GM21737 (cell line): ENCODE measurements at regions not wholly inside any gene's neighbourhood (a gene's known extent, or its start where the extent isn't known, plus 50 kb on each side); places are given as distances from the start of the nearest gene placed in this dataset.

Experiments
- ATAC-seq: cut with Tn5 transposase; IDR thresholded peaks from one replicate; pipeline ENCODE4 v1.9.1; 2021; ENCODE audit warnings: mild to moderate bottlenecking, moderate library complexity; ENCODE audit not compliant: unreplicated experiment

GRCh38 chr7:95669513-95669912, 73.2 kb upstream of the PDK4 start:
- no peak for ATAC-seq

GRCh38 chr7:95668504-95669018, 72.2 kb upstream of the PDK4 start:
- no peak for ATAC-seq

- ATAC-seq, result no peak
These were observed 66.7 kb upstream of the PDK4 start for GRCh38 chr7:95662987-95663386.

- no peak for ATAC-seq
These were observed 63.7 kb upstream of the PDK4 start for GRCh38 chr7:95660023-95660434.

- no peak for ATAC-seq
These were observed 62.4 kb upstream of the PDK4 start for GRCh38 chr7:95658676-95659075.

GRCh38 chr7:95649546-95649945, 53.2 kb upstream of the PDK4 start:
- ATAC-seq, result no peak

GRCh38 chr7:95646350-95646749, 50.0 kb upstream of the PDK4 start:
- no peak for ATAC-seq
